Thyroid gland (tissue), 4 donors: ENCODE measurements at regions not wholly inside any gene's neighbourhood (a gene's known extent, or its start where the extent isn't known, plus 50 kb on each side); places are given as distances from the start of the nearest gene placed in this dataset.

Source experiments
- DNase-seq, 2 donors: peaks; one replicate each; pipeline ENCODE4 v3.0.0-alpha.2; 2019
- H3K27ac ChIP-seq, 3 donors: fragments of 200-600 bp; sonication (generic); 1 replicate in 2 of 3; 2 replicates in 1 of 3; pipeline ENCODE4 v1.5.1; 2016 to 2019; ENCODE audit warnings: mild to moderate bottlenecking in 1 of 3, moderate library complexity in 1 of 3
- H3K27me3 ChIP-seq: fragments of 200-600 bp; sonication (generic); one replicate; pipeline ENCODE4 v1.5.1; 2019
- H3K36me3 ChIP-seq, 2 donors: fragments of 200-600 bp; sonication (generic); one replicate each; pipeline ENCODE4 v1.5.1; 2016 to 2019
- H3K4me1 ChIP-seq, 2 donors: fragments of 200-600 bp; sonication (generic); one replicate each; pipeline ENCODE4 v1.5.1; 2017 to 2019
- H3K4me3 ChIP-seq, 3 donors: fragments of 200-600 bp; sonication (generic); replicated peaks in 1 of 3; 1 replicate in 2 of 3; 2 replicates in 1 of 3; pipeline ENCODE4 v1.5.1; 2016; ENCODE audit warnings: mild to moderate bottlenecking in 1 of 3
- H3K9me3 ChIP-seq: fragments of 200-600 bp; sonication (generic); one replicate; pipeline ENCODE4 v1.5.1; 2017
- POLR2A ChIP-seq, 2 donors: fragments of 450-650 bp; IDR thresholded peaks; one replicate each; pipeline ENCODE4 v1.6.1; 2017; ENCODE audit warnings: antibody characterized with exemption in 2 of 2, mild to moderate bottlenecking in 2 of 2, moderate library complexity in 1 of 2
- WGBS, 2 donors: methylation state at CpG; one replicate each; pipeline ENCODE4 v1.1.5; 2017; 5-methylcytosine and 5-hydroxymethylcytosine counted together
- intact Hi-C: fragments of 100-400 bp; cut with DNase I; formaldehyde crosslinking; loops from one replicate; pipeline ENCODE4 v1.15.1; 2023
- TF ChIP-seq, protein P1 (sequence below), 6 experiments: fragments of 200-600 bp in 3 of 6; fragments of 450-650 bp in 3 of 6; sonication (generic) in 3 of 6; IDR thresholded peaks; one replicate each; pipeline ENCODE4 v1.5.1; 2016 to 2019; ENCODE audit warnings: antibody characterized with exemption in 6 of 6, mild to moderate bottlenecking in 2 of 6, inconsistent platforms in 1 of 6, moderate library complexity in 1 of 6

DNA sequence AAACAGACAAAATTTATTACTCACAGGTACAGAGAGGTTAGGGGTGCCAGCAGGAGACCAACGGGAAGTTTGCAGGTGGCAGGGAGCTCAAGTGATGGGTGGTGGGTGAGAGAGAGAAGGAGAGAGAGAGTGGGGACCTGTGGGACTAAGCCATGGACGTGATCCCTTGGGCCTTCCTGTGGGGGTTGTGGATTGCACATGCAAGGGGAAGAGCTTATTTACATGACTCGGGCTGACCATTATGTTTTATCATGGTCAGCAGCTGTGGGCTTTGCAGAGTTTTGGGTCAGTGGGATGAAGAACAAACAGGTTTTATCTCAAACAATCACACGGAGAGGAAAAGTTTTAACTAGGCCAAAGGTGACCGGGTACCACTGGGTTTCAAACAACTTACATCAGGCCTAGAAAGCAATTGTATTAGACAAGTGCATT lies 156.2 kb upstream of the EXOC2 start:
- WGBS, 2 donors: 78% methylated on average over 5 of the region's 5 CpGs
- Histone ChIP-seq H3K9me3 (no peaks in the 10 kb centered on the region), H3K27me3 (no peaks in the 10 kb centered on the region), H3K4me3 (no peak overlapping the region), H3K36me3 (no peaks in the 10 kb centered on the region), H3K27ac (no peak overlapping the region), H3K4me1 (no peaks in the 10 kb centered on the region)
- DNase-seq: no peak
- TF ChIP-seq, protein P1, sequence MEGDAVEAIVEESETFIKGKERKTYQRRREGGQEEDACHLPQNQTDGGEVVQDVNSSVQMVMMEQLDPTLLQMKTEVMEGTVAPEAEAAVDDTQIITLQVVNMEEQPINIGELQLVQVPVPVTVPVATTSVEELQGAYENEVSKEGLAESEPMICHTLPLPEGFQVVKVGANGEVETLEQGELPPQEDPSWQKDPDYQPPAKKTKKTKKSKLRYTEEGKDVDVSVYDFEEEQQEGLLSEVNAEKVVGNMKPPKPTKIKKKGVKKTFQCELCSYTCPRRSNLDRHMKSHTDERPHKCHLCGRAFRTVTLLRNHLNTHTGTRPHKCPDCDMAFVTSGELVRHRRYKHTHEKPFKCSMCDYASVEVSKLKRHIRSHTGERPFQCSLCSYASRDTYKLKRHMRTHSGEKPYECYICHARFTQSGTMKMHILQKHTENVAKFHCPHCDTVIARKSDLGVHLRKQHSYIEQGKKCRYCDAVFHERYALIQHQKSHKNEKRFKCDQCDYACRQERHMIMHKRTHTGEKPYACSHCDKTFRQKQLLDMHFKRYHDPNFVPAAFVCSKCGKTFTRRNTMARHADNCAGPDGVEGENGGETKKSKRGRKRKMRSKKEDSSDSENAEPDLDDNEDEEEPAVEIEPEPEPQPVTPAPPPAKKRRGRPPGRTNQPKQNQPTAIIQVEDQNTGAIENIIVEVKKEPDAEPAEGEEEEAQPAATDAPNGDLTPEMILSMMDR (IDR thresholded peaks at IDR 0.05): no peak
- no peak for TF ChIP-seq POLR2A (IDR thresholded peaks at IDR 0.05)
- intact Hi-C loops: no loop called here

DNA sequence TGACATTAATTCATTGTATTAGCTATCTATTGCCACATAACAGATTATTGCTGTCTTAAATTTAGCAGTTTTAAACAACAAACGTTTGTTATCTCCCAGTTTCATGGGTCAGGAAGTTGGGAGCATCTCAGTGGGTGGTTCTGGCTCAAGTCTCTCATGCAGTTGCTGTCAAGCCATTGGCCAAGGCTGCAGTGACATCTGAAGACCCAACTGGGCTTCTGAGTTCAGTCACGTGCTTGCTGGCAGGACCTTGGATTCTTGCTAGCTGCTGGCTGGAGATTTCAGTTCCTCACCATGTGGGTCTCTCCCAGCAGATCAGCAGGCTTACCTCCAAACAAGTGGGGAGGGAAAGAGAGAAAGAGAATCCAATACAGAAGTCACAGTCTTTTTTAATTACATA lies 152.6 kb upstream of the EXOC2 start:
- no peak for DNase-seq
- H3K9me3 ChIP-seq: no peaks in the 10 kb centered on the region
- H3K27ac ChIP-seq: no peak overlapping the region
- WGBS, 2 donors: 23 to 62% methylated on average over 2 of the region's 2 CpGs
- H3K4me3 ChIP-seq: no peak overlapping the region
- TF ChIP-seq POLR2A (IDR thresholded peaks at IDR 0.05): no peak
- TF ChIP-seq, protein P1 (IDR thresholded peaks at IDR 0.05): no peak
- no peaks in the 10 kb centered on the region for H3K27me3 ChIP-seq
- intact Hi-C loops: no loop called here
- H3K36me3 ChIP-seq: no peaks in the 10 kb centered on the region
- no peaks in the 10 kb centered on the region for H3K4me1 ChIP-seq

- Histone ChIP-seq H3K9me3 (no peaks in the 10 kb centered on the region), H3K27ac (no peak overlapping the region), H3K4me1 (no peaks in the 10 kb centered on the region), H3K27me3 (no peaks in the 10 kb centered on the region), H3K4me3 (no peak overlapping the region), H3K36me3 (no peaks in the 10 kb centered on the region)
- TF ChIP-seq POLR2A (IDR thresholded peaks at IDR 0.05): no peak
- DNase-seq: no peak
- intact Hi-C loops: no loop called here
- 80 to 83% methylated on average over 2 of the region's 2 CpGs for WGBS, 2 donors
These were observed 152.2 kb upstream of the EXOC2 start for GRCh38 chr6:845101-845500.

GRCh38 chr6:842141-842540 lies 149.2 kb upstream of the EXOC2 start:
- Histone ChIP-seq H3K36me3 (no peaks in the 10 kb centered on the region), H3K27ac (peak overlapping the region in 1 of 3 donors; percentile 35), H3K9me3 (no peaks in the 10 kb centered on the region), H3K4me3 (no peak overlapping the region), H3K27me3 (no peaks in the 10 kb centered on the region), H3K4me1 (no peaks in the 10 kb centered on the region)
- TF ChIP-seq, protein P1 (IDR thresholded peaks at IDR 0.05): no peak
- no peak for TF ChIP-seq POLR2A (IDR thresholded peaks at IDR 0.05)
- WGBS, 2 donors: 17 to 23% methylated on average over 9 of the region's 9 CpGs
- intact Hi-C loops: no loop called here
- DNase-seq: peak; percentile 84 to 85

GRCh38 chr6:841569-841968 lies 148.6 kb upstream of the EXOC2 start:
- 79 to 83% methylated on average over 6 of the region's 6 CpGs for WGBS, 2 donors
- H3K9me3 ChIP-seq: no peaks in the 10 kb centered on the region
- peak overlapping the region in 1 of 3 donors; percentile 35 for H3K27ac ChIP-seq
- no peak for DNase-seq
- TF ChIP-seq POLR2A (IDR thresholded peaks at IDR 0.05): no peak
- TF ChIP-seq, protein P1 (IDR thresholded peaks at IDR 0.05): no peak
- H3K4me1 ChIP-seq: no peaks in the 10 kb centered on the region
- H3K36me3 ChIP-seq: no peaks in the 10 kb centered on the region
- intact Hi-C loops: no loop called here
- no peaks in the 10 kb centered on the region for H3K27me3 ChIP-seq
- no peak overlapping the region for H3K4me3 ChIP-seq

DNA sequence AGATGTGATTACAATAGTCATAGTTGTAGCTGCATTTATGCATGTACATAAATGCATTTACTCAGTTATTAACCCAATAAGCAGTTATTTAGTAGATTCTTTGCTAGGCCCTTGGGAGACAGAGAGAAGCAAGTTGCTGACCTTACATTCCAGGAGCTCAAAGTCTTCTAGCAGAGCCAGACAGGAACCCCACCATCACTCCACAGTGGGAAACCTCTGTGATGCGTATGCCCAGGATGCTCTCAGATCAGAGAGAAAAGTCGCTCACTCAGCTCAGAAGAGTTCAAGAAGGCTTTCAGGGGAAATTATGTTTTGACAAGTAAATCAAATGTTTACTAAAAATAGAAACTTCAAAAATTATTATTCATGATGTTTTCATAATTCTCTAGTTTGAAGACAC lies 146.3 kb upstream of the EXOC2 start:
- Histone ChIP-seq H3K4me3 (no peak overlapping the region), H3K36me3 (no peaks in the 10 kb centered on the region), H3K27me3 (no peaks in the 10 kb centered on the region), H3K9me3 (no peaks in the 10 kb centered on the region), H3K4me1 (peaks cover 0 to 9% of the 10 kb centered on the region in 2 donors), H3K27ac (no peak overlapping the region)
- no peak for TF ChIP-seq POLR2A (IDR thresholded peaks at IDR 0.05)
- TF ChIP-seq, protein P1 (IDR thresholded peaks at IDR 0.05): no peak
- no peak for DNase-seq
- WGBS, 2 donors: 91 to 100% methylated on average over 2 of the region's 2 CpGs
- intact Hi-C loops: no loop called here
